ENCODE measurements at regions not wholly inside any gene's neighbourhood (a gene's known extent, or its start where the extent isn't known, plus 50 kb on each side); places are given as distances from the start of the nearest gene placed in this dataset.

DNA sequence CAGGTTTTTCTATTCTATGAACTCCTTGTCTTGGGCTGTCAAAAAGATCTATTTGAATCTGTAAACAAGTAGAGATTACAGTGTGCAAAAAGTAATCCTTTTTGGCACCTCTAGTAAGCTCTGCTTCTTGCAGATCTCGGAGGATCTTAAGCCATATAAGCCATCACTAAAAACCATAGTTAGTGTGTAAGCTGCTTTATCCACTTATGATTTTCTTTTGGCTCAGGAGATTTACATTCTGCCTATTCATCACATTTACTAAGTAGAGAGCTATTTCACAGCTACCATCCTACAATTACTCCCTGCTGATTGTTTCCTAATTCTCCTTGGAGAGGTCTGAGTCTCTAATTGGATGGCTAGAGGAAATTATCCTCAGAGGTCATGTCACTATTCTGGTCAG, 385.7 kb downstream of the AASDHPPT start:
- TF ChIP-seq, protein P1, sequence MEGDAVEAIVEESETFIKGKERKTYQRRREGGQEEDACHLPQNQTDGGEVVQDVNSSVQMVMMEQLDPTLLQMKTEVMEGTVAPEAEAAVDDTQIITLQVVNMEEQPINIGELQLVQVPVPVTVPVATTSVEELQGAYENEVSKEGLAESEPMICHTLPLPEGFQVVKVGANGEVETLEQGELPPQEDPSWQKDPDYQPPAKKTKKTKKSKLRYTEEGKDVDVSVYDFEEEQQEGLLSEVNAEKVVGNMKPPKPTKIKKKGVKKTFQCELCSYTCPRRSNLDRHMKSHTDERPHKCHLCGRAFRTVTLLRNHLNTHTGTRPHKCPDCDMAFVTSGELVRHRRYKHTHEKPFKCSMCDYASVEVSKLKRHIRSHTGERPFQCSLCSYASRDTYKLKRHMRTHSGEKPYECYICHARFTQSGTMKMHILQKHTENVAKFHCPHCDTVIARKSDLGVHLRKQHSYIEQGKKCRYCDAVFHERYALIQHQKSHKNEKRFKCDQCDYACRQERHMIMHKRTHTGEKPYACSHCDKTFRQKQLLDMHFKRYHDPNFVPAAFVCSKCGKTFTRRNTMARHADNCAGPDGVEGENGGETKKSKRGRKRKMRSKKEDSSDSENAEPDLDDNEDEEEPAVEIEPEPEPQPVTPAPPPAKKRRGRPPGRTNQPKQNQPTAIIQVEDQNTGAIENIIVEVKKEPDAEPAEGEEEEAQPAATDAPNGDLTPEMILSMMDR (IDR thresholded peaks at IDR 0.05; ENCODE audit: low read depth, low read length), result no peak
- TF ChIP-seq POLR2A (IDR thresholded peaks at IDR 0.05; ENCODE audit: extremely low read depth, insufficient read length) (no peak), MYC (IDR thresholded peaks at IDR 0.05; ENCODE audit: low read depth, low read length) (no peak)
